Retinal pigment epithelial cell (primary cell): ENCODE measurements at regions not wholly inside any gene's neighbourhood (a gene's known extent, or its start where the extent isn't known, plus 50 kb on each side); places are given as distances from the start of the nearest gene placed in this dataset.

ENCODE experiments used
- DNase-seq: peaks from one replicate; pipeline ENCODE4 v3.0.0-alpha.2; 2010; ENCODE audit warnings: low read depth
- H3K4me3 ChIP-seq: 2 replicates; pipeline ENCODE4 v1.5.1; 2011; ENCODE audit warnings: mild to moderate bottlenecking, low read length, control low read depth, moderate library complexity
- TF ChIP-seq, protein P1 (sequence below): conservative IDR thresholded peaks from 2 replicates; pipeline ENCODE4 v1.5.1; 2011; ENCODE audit warnings: low read depth, low read length, control low read depth, inconsistent platforms

DNA sequence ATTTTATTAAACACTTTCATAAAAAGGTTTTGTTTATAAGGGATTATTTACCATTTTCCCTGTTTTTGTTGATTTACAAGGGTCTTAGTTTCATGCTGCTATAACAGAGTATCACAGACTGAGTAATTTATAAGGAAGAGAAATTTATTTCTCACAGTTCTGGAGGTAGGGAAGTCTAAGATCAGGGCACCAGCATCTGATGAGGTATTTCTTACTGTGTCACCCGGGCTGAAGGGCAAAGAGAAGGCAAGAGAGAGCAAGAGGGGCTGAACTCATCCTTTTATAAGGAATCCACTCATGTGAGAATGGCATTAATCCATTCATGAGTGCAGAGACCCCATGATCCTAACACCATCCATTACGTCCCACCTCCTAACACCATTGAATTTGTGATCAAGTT, 160.0 kb upstream of the SLC39A10 start:
- TF ChIP-seq, protein P1, sequence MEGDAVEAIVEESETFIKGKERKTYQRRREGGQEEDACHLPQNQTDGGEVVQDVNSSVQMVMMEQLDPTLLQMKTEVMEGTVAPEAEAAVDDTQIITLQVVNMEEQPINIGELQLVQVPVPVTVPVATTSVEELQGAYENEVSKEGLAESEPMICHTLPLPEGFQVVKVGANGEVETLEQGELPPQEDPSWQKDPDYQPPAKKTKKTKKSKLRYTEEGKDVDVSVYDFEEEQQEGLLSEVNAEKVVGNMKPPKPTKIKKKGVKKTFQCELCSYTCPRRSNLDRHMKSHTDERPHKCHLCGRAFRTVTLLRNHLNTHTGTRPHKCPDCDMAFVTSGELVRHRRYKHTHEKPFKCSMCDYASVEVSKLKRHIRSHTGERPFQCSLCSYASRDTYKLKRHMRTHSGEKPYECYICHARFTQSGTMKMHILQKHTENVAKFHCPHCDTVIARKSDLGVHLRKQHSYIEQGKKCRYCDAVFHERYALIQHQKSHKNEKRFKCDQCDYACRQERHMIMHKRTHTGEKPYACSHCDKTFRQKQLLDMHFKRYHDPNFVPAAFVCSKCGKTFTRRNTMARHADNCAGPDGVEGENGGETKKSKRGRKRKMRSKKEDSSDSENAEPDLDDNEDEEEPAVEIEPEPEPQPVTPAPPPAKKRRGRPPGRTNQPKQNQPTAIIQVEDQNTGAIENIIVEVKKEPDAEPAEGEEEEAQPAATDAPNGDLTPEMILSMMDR, result no peak
- H3K4me3 ChIP-seq, result no peak overlapping the region
- no peak for DNase-seq

DNA sequence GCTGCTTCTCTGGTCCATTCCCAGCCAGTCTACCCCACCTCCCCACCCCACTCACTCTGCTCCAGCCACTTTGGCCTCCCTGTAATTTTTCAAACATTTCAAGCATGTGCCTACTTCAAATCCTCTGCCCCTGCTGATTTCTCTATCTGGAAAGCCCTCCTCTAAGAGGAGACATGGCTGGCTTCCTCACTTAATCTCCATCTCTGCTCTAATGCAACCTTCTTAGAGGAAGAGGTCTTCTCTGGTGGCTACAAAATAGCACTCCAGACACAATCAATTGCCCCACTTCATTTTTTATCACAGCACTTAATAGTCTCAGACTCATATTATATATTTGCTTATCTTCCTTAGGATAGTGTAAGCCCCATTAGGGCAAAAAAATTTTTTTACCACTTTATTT, 161.1 kb upstream of the SLC39A10 start:
- TF ChIP-seq, protein P1, result no peak
- H3K4me3 ChIP-seq, result no peak overlapping the region
- no peak for DNase-seq

DNA sequence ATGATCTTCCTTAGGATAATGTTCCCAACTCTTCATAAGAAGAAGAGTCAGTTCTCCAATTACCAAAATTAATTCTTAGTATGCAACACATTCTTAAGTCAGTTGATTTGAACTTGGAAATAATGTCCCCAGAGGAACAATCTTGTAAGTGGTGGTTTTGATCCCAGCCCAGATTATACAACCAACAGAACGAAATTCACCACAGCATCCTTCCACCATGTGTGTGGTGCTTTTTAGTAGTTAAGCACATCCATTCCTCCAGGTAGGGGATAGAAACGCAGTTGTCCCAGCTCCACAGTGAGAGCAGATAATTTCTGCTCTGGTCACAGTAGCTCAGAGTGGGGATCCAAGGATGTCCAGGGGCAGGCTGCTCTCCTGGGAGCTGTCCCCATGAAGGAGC, 161.7 kb upstream of the SLC39A10 start:
- TF ChIP-seq, protein P1, result no peak
- H3K4me3 ChIP-seq, result no peak overlapping the region
- no peak for DNase-seq

DNA sequence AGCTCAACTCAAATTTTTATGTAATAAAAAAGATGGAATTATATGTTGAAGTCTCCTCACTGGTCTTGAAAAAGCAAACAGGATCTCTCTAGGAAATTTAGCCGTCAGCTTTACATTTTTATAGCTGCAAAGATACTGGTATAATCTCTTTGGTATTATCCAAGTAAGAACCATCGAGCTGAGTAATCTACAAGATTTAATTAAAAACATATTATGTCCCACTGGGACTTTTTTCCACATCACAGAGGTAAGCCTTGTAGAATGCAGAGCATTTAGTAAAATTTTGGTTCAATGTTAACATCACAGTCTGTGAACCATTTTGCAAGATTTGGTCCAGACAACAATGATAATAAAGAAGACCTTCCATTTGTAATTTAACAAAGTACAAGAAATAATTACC, 162.6 kb upstream of the SLC39A10 start:
- H3K4me3 ChIP-seq, result no peak overlapping the region
- no peak for DNase-seq
- TF ChIP-seq, protein P1, result no peak

DNA sequence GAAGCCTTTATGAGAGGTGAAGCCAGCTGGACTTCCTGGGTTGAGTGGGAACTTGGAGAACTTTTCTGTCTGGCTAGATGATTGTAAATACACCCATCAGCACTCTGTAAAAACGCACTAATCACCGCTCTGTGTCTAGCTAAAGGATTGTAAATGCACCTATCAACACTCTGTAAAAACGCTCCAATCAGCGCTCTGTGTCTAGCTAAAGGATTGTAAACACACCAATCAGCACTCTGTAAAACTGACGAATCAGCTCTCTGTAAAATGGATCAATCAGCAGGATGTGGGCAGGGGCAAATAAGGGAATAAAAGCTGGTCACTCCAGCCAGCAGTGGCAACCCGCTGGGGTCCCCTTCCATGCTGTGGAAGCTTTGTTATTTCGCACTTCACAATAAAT, 163.6 kb upstream of the SLC39A10 start:
- H3K4me3 ChIP-seq, result no peak overlapping the region
- no peak for DNase-seq
- TF ChIP-seq, protein P1, result no peak

DNA sequence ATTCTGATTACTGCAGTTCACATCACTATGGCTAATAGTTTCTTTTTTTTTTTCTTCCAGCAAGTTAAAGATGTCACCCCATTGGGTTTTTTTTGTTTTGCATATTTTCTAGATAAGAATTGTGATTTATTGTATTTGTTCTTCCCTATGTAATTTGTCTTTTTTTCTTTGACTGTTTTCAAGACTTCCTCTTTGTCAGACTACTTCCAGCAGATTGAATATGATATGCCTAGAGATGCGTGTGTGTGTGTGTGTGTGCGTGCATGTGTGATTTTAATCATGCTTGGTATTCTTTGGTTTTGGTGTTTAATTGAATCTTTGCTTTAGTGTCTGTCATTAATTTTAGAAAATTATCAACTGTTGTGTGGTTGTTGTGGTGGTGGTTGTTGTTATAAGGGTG, 166.7 kb upstream of the SLC39A10 start:
- no peak overlapping the region for H3K4me3 ChIP-seq
- TF ChIP-seq, protein P1, result no peak
- no peak for DNase-seq

DNA sequence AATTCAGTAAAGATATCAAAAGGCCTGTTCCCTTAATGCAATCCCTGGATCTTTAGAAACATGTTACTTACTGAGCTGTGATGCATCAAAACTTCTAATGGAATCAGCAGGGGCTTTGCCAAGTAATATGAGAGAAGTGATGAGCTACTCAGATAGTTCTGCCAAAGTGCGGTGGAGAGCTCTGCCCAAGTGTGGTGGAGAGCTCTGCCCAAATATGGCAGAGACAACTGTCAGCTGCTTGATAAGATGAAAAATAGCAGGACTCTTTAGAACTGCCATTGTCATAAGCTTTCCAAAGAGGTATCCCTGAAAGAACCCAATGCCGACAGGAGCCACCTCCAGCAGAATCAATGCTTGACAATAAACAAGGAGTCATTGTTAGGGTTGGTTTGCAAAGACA, 167.9 kb upstream of the SLC39A10 start:
- TF ChIP-seq, protein P1, result no peak
- H3K4me3 ChIP-seq, result no peak overlapping the region
- DNase-seq, result no peak
